Breast epithelium (tissue), 3 donors: ENCODE measurements at regions not wholly inside any gene's neighbourhood (a gene's known extent, or its start where the extent isn't known, plus 50 kb on each side); places are given as distances from the start of the nearest gene placed in this dataset.

ENCODE experiments used
- CTCF ChIP-seq, 3 donors: fragments of 450-650 bp; IDR thresholded peaks; one replicate each; pipeline ENCODE4 v1.5.1; 2016 to 2017; ENCODE audit warnings: antibody characterized with exemption in 3 of 3, mild to moderate bottlenecking in 3 of 3, moderate library complexity in 3 of 3
- POLR2AphosphoS5 ChIP-seq, 3 donors: sonication (generic); formaldehyde crosslinking; IDR thresholded peaks; one replicate each; pipeline ENCODE4 v1.6.1; 2017; ENCODE audit warnings: antibody characterized with exemption in 3 of 3

GRCh38 chr9:27954858-27955257 lies 381.6 kb upstream of the C9orf72 start:
- TF ChIP-seq CTCF (IDR thresholded peaks at IDR 0.05), result no peak
- no peak for TF ChIP-seq POLR2AphosphoS5 (IDR thresholded peaks at IDR 0.05)
